PFSK-1 (cell line): ENCODE measurements at regions not wholly inside any gene's neighbourhood (a gene's known extent, or its start where the extent isn't known, plus 50 kb on each side); places are given as distances from the start of the nearest gene placed in this dataset.

Source experiments
- FOXP2 ChIP-seq: optimal IDR thresholded peaks from 2 replicates; pipeline ENCODE3; 2011; ENCODE audit warnings: borderline replicate concordance, control low read depth, inconsistent platforms; ENCODE audit not compliant: insufficient read depth; ENCODE audit errors: extremely low read length, extremely low read depth
- POLR2AphosphoS5 ChIP-seq: IDR thresholded peaks from 2 replicates; pipeline ENCODE4 v1.6.1; 2012; ENCODE audit warnings: low read depth, mild to moderate bottlenecking, control low read depth, low read length, moderate library complexity
- SIN3A ChIP-seq: IDR thresholded peaks from 2 replicates; pipeline ENCODE4 v1.6.1; 2012; ENCODE audit warnings: mild to moderate bottlenecking, low read length, moderate library complexity, borderline replicate concordance; ENCODE audit not compliant: insufficient read depth
- TAF1 ChIP-seq: IDR thresholded peaks from 2 replicates; pipeline ENCODE4 v1.6.1; 2012; ENCODE audit warnings: low read length, control low read depth, borderline replicate concordance; ENCODE audit not compliant: insufficient read depth
- TF ChIP-seq, protein P1 (sequence below), 2 experiments: IDR thresholded peaks; 2 replicates each; pipeline versions ENCODE4 v1.6.1 to v1.8.0; 2011 to 2012; ENCODE audit warnings: low read depth in 2 of 2, low read length in 2 of 2, control low read depth in 1 of 2, inconsistent platforms in 1 of 2, mild to moderate bottlenecking in 1 of 2, moderate library complexity in 1 of 2; ENCODE audit not compliant: insufficient read depth in 1 of 2

DNA sequence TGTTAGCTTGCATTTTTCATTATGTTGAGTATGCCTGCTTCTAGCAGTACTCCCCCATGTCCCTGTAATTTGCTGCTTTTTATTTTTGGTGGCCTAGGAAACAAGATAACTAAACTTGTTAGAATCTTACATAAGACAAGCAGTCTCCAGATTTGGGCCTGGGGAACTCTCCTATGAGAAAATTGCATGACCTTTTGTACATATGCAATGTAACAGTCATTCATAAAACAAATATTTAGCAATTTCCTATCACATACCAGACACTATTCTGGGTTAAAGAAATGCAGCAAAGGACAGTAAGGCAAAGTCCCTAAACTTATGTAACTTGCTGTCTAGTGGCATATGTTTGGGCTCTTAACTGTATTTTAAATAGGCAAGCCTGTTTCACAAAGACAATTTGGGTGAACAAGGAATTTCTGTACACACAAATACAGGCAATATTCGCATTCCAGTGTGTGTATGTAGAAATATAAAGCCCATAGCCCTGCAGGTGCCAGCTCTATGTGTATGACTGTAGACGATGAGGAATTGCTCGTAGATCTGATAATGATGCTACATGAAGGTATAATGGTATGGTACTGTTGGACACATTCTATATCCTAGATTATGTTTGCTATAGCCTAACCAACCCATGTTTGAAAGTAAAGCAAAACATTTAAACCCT, 305.2 kb upstream of the CITED2 start:
- TF ChIP-seq POLR2AphosphoS5 = no peak
- no peak for TF ChIP-seq TAF1
- TF ChIP-seq, protein P1, sequence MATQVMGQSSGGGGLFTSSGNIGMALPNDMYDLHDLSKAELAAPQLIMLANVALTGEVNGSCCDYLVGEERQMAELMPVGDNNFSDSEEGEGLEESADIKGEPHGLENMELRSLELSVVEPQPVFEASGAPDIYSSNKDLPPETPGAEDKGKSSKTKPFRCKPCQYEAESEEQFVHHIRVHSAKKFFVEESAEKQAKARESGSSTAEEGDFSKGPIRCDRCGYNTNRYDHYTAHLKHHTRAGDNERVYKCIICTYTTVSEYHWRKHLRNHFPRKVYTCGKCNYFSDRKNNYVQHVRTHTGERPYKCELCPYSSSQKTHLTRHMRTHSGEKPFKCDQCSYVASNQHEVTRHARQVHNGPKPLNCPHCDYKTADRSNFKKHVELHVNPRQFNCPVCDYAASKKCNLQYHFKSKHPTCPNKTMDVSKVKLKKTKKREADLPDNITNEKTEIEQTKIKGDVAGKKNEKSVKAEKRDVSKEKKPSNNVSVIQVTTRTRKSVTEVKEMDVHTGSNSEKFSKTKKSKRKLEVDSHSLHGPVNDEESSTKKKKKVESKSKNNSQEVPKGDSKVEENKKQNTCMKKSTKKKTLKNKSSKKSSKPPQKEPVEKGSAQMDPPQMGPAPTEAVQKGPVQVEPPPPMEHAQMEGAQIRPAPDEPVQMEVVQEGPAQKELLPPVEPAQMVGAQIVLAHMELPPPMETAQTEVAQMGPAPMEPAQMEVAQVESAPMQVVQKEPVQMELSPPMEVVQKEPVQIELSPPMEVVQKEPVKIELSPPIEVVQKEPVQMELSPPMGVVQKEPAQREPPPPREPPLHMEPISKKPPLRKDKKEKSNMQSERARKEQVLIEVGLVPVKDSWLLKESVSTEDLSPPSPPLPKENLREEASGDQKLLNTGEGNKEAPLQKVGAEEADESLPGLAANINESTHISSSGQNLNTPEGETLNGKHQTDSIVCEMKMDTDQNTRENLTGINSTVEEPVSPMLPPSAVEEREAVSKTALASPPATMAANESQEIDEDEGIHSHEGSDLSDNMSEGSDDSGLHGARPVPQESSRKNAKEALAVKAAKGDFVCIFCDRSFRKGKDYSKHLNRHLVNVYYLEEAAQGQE (IDR thresholded peaks at IDR 0.05; ENCODE audit: insufficient read depth in 1 of 2, low read depth in 2 of 2, low read length in 2 of 2) = no peak
- no peak for TF ChIP-seq SIN3A
- TF ChIP-seq FOXP2 = no peak
